Thyroid gland (tissue), 4 donors: ENCODE measurements at regions not wholly inside any gene's neighbourhood (a gene's known extent, or its start where the extent isn't known, plus 50 kb on each side); places are given as distances from the start of the nearest gene placed in this dataset.

Source experiments
- POLR2A ChIP-seq, 2 donors: fragments of 450-650 bp; IDR thresholded peaks; one replicate each; pipeline ENCODE4 v1.6.1; 2017; ENCODE audit warnings: antibody characterized with exemption in 2 of 2, mild to moderate bottlenecking in 2 of 2, moderate library complexity in 1 of 2
- TF ChIP-seq, protein P1 (sequence below), 6 experiments: fragments of 200-600 bp in 3 of 6; fragments of 450-650 bp in 3 of 6; sonication (generic) in 3 of 6; IDR thresholded peaks; one replicate each; pipeline ENCODE4 v1.5.1; 2016 to 2019; ENCODE audit warnings: antibody characterized with exemption in 6 of 6, mild to moderate bottlenecking in 2 of 6, inconsistent platforms in 1 of 6, moderate library complexity in 1 of 6

DNA sequence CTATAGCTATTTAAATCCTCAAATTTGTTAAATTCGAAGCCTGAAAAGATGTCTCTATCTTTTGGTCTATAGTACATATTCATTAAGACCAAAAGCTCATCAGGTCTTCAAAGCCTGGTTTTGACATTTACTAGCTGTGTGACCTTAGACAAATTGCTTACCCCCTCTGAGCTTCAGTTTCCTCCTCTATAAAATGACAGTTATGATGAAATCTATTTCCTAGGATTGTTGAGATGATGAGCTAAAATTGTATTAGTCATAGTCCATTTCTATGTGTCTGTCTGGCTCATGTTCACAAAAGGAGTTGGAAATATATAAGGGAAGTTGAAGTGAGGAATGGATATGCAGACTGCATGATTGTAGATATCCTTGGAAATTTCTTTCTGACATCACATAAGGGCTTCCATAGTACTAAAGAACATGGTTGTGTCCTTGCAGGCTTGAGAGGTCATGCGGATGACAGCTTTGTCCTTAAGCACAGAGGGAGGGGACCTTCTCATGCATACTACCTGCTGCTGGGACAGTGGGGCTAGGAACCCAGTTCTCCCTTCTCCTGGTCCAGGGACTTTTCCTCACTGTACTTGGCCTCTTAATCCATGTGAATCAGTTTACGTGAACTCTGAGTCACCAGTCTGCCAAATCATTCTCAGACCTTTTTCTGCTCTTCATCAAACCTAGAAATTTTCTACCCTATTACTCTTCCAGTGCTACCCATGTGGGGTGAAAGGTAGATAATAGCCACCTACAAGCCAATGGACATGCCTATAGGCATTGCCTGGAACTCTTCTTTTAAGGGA is 487.5 kb upstream of the SALL1 start:
- TF ChIP-seq, protein P1, sequence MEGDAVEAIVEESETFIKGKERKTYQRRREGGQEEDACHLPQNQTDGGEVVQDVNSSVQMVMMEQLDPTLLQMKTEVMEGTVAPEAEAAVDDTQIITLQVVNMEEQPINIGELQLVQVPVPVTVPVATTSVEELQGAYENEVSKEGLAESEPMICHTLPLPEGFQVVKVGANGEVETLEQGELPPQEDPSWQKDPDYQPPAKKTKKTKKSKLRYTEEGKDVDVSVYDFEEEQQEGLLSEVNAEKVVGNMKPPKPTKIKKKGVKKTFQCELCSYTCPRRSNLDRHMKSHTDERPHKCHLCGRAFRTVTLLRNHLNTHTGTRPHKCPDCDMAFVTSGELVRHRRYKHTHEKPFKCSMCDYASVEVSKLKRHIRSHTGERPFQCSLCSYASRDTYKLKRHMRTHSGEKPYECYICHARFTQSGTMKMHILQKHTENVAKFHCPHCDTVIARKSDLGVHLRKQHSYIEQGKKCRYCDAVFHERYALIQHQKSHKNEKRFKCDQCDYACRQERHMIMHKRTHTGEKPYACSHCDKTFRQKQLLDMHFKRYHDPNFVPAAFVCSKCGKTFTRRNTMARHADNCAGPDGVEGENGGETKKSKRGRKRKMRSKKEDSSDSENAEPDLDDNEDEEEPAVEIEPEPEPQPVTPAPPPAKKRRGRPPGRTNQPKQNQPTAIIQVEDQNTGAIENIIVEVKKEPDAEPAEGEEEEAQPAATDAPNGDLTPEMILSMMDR (IDR thresholded peaks at IDR 0.05) = no peak
- TF ChIP-seq POLR2A (IDR thresholded peaks at IDR 0.05) = no peak
